ENCODE measurements at regions not wholly inside any gene's neighbourhood (a gene's known extent, or its start where the extent isn't known, plus 50 kb on each side); places are given as distances from the start of the nearest gene placed in this dataset.
"Not testable (repeated sequence)": the region's sequence is repeated elsewhere in the genome, so short reads cannot be mapped to it uniquely, and the experiment has no call there.

GRCh38 chr2:225814554-225814953, 415.0 kb downstream of the NYAP2 start:
- H3K9me3 ChIP-seq (ENCODE audit: control insufficient read depth in 2 of 2, insufficient read depth in 1 of 2, low read depth in 1 of 2, low read length in 1 of 2), result no peaks in the 10 kb centered on the region
- no peaks in the 10 kb centered on the region for H3K27me3 ChIP-seq (ENCODE audit: control insufficient read depth in 1 of 2, insufficient read depth in 2 of 2, low read length in 2 of 2)
- H3K36me3 ChIP-seq (ENCODE audit: control insufficient read depth in 2 of 2, insufficient read depth in 2 of 2, low read length in 1 of 2), result no peaks in the 10 kb centered on the region
- no peak overlapping the region for H3K4me3 ChIP-seq (ENCODE audit: low read depth in 1 of 2, low read length in 2 of 2)
- H3K27ac ChIP-seq (ENCODE audit: low read depth in 2 of 2, low read length in 1 of 2), result no peak overlapping the region
- H3K4me1 ChIP-seq (ENCODE audit: control insufficient read depth in 2 of 2, insufficient read depth in 2 of 2, low read length in 1 of 2), result no peaks in the 10 kb centered on the region

GRCh38 chr2:225806105-225806504, 406.6 kb downstream of the NYAP2 start:
- Histone ChIP-seq H3K9me3 (ENCODE audit: control insufficient read depth in 2 of 2, insufficient read depth in 1 of 2, low read depth in 1 of 2, low read length in 1 of 2) (no peaks in the 10 kb centered on the region), H3K4me3 (ENCODE audit: low read depth in 1 of 2, low read length in 2 of 2) (no peak overlapping the region), H3K27ac (ENCODE audit: low read depth in 2 of 2, low read length in 1 of 2) (no peak overlapping the region), H3K36me3 (ENCODE audit: control insufficient read depth in 2 of 2, insufficient read depth in 2 of 2, low read length in 1 of 2) (no peaks in the 10 kb centered on the region), H3K27me3 (ENCODE audit: control insufficient read depth in 1 of 2, insufficient read depth in 2 of 2, low read length in 2 of 2) (no peaks in the 10 kb centered on the region), H3K4me1 (ENCODE audit: control insufficient read depth in 2 of 2, insufficient read depth in 2 of 2, low read length in 1 of 2) (no peaks in the 10 kb centered on the region)
- WGBS, 2 donors, result 57 to 65% methylated on average over 1 of the region's 1 CpG

GRCh38 chr2:225802076-225802475, 402.6 kb downstream of the NYAP2 start:
- not testable (repeated sequence) for H3K4me1 ChIP-seq (ENCODE audit: control insufficient read depth in 2 of 2, insufficient read depth in 2 of 2, low read length in 1 of 2); H3K27ac ChIP-seq (ENCODE audit: low read depth in 2 of 2, low read length in 1 of 2); H3K27me3 ChIP-seq (ENCODE audit: control insufficient read depth in 1 of 2, insufficient read depth in 2 of 2, low read length in 2 of 2); H3K9me3 ChIP-seq (ENCODE audit: control insufficient read depth in 2 of 2, insufficient read depth in 1 of 2, low read depth in 1 of 2, low read length in 1 of 2); H3K36me3 ChIP-seq (ENCODE audit: control insufficient read depth in 2 of 2, insufficient read depth in 2 of 2, low read length in 1 of 2); H3K4me3 ChIP-seq (ENCODE audit: low read depth in 1 of 2, low read length in 2 of 2)
- 74 to 76% methylated on average over 1 of the region's 1 CpG for WGBS, 2 donors

- Histone ChIP-seq H3K36me3 (ENCODE audit: control insufficient read depth in 2 of 2, insufficient read depth in 2 of 2, low read length in 1 of 2) (no peaks in the 10 kb centered on the region), H3K9me3 (ENCODE audit: control insufficient read depth in 2 of 2, insufficient read depth in 1 of 2, low read depth in 1 of 2, low read length in 1 of 2) (no peaks in the 10 kb centered on the region), H3K4me1 (ENCODE audit: control insufficient read depth in 2 of 2, insufficient read depth in 2 of 2, low read length in 1 of 2) (no peaks in the 10 kb centered on the region), H3K4me3 (ENCODE audit: low read depth in 1 of 2, low read length in 2 of 2) (no peak overlapping the region), H3K27me3 (ENCODE audit: control insufficient read depth in 1 of 2, insufficient read depth in 2 of 2, low read length in 2 of 2) (no peaks in the 10 kb centered on the region), H3K27ac (ENCODE audit: low read depth in 2 of 2, low read length in 1 of 2) (no peak overlapping the region)
- 72% methylated on average over 2 of the region's 2 CpGs for WGBS, 2 donors
These were observed 397.9 kb downstream of the NYAP2 start for GRCh38 chr2:225797394-225797793.

GRCh38 chr2:225794652-225795400, 395.3 kb downstream of the NYAP2 start:
- WGBS, 2 donors, result 88 to 91% methylated on average over 2 of the region's 2 CpGs
- no peaks in the 10 kb centered on the region for H3K36me3 ChIP-seq (ENCODE audit: control insufficient read depth in 2 of 2, insufficient read depth in 2 of 2, low read length in 1 of 2)

GRCh38 chr2:225793736-225794550, 394.4 kb downstream of the NYAP2 start:
- 64 to 69% methylated on average over 2 of the region's 2 CpGs for whole genome bisulfite sequencing, 2 donors
- Histone ChIP-seq H3K27me3 (ENCODE audit: control insufficient read depth in 1 of 2, insufficient read depth in 2 of 2, low read length in 2 of 2) (no peaks in the 10 kb centered on the region), H3K9me3 (ENCODE audit: control insufficient read depth in 2 of 2, insufficient read depth in 1 of 2, low read depth in 1 of 2, low read length in 1 of 2) (no peaks in the 10 kb centered on the region), H3K36me3 (ENCODE audit: control insufficient read depth in 2 of 2, insufficient read depth in 2 of 2, low read length in 1 of 2) (no peaks in the 10 kb centered on the region), H3K27ac (ENCODE audit: low read depth in 2 of 2, low read length in 1 of 2) (no peak overlapping the region), H3K4me1 (ENCODE audit: control insufficient read depth in 2 of 2, insufficient read depth in 2 of 2, low read length in 1 of 2) (no peaks in the 10 kb centered on the region), H3K4me3 (ENCODE audit: low read depth in 1 of 2, low read length in 2 of 2) (no peak overlapping the region)

More at GRCh38 chr2:225794652-225795400, 395.3 kb downstream of the NYAP2 start:
- no peak overlapping the region for H3K4me3 ChIP-seq (ENCODE audit: low read depth in 1 of 2, low read length in 2 of 2)
- no peaks in the 10 kb centered on the region for H3K4me1 ChIP-seq (ENCODE audit: control insufficient read depth in 2 of 2, insufficient read depth in 2 of 2, low read length in 1 of 2)
- H3K27ac ChIP-seq (ENCODE audit: low read depth in 2 of 2, low read length in 1 of 2), result no peak overlapping the region
- no peaks in the 10 kb centered on the region for H3K27me3 ChIP-seq (ENCODE audit: control insufficient read depth in 1 of 2, insufficient read depth in 2 of 2, low read length in 2 of 2)
- no peaks in the 10 kb centered on the region for H3K9me3 ChIP-seq (ENCODE audit: control insufficient read depth in 2 of 2, insufficient read depth in 1 of 2, low read depth in 1 of 2, low read length in 1 of 2)

- Histone ChIP-seq H3K4me3 (ENCODE audit: low read depth in 1 of 2, low read length in 2 of 2) (no peak overlapping the region), H3K9me3 (ENCODE audit: control insufficient read depth in 2 of 2, insufficient read depth in 1 of 2, low read depth in 1 of 2, low read length in 1 of 2) (no peaks in the 10 kb centered on the region), H3K36me3 (ENCODE audit: control insufficient read depth in 2 of 2, insufficient read depth in 2 of 2, low read length in 1 of 2) (no peaks in the 10 kb centered on the region), H3K4me1 (ENCODE audit: control insufficient read depth in 2 of 2, insufficient read depth in 2 of 2, low read length in 1 of 2) (no peaks in the 10 kb centered on the region), H3K27me3 (ENCODE audit: control insufficient read depth in 1 of 2, insufficient read depth in 2 of 2, low read length in 2 of 2) (no peaks in the 10 kb centered on the region), H3K27ac (ENCODE audit: low read depth in 2 of 2, low read length in 1 of 2) (no peak overlapping the region)
- WGBS, 2 donors, result 68 to 70% methylated on average over 5 of the region's 5 CpGs
These were observed 389.1 kb downstream of the NYAP2 start for GRCh38 chr2:225788571-225789094.

- no peaks in the 10 kb centered on the region for H3K36me3 ChIP-seq (ENCODE audit: control insufficient read depth in 2 of 2, insufficient read depth in 2 of 2, low read length in 1 of 2)
- 76 to 82% methylated on average over 2 of the region's 2 CpGs for whole genome bisulfite sequencing, 2 donors
- no peak overlapping the region for H3K4me3 ChIP-seq (ENCODE audit: low read depth in 1 of 2, low read length in 2 of 2)
- no peaks in the 10 kb centered on the region for H3K9me3 ChIP-seq (ENCODE audit: control insufficient read depth in 2 of 2, insufficient read depth in 1 of 2, low read depth in 1 of 2, low read length in 1 of 2)
- H3K27me3 ChIP-seq (ENCODE audit: control insufficient read depth in 1 of 2, insufficient read depth in 2 of 2, low read length in 2 of 2), result no peaks in the 10 kb centered on the region
- no peak overlapping the region for H3K27ac ChIP-seq (ENCODE audit: low read depth in 2 of 2, low read length in 1 of 2)
- H3K4me1 ChIP-seq (ENCODE audit: control insufficient read depth in 2 of 2, insufficient read depth in 2 of 2, low read length in 1 of 2), result no peaks in the 10 kb centered on the region
These were observed 388.0 kb downstream of the NYAP2 start for GRCh38 chr2:225787497-225787896.

- 72 to 80% methylated on average over 2 of the region's 2 CpGs for WGBS, 2 donors
- no peaks in the 10 kb centered on the region for H3K36me3 ChIP-seq (ENCODE audit: control insufficient read depth in 2 of 2, insufficient read depth in 2 of 2, low read length in 1 of 2)
- no peaks in the 10 kb centered on the region for H3K4me1 ChIP-seq (ENCODE audit: control insufficient read depth in 2 of 2, insufficient read depth in 2 of 2, low read length in 1 of 2)
- no peaks in the 10 kb centered on the region for H3K27me3 ChIP-seq (ENCODE audit: control insufficient read depth in 1 of 2, insufficient read depth in 2 of 2, low read length in 2 of 2)
- no peak overlapping the region for H3K27ac ChIP-seq (ENCODE audit: low read depth in 2 of 2, low read length in 1 of 2)
- H3K4me3 ChIP-seq (ENCODE audit: low read depth in 1 of 2, low read length in 2 of 2), result no peak overlapping the region
- H3K9me3 ChIP-seq (ENCODE audit: control insufficient read depth in 2 of 2, insufficient read depth in 1 of 2, low read depth in 1 of 2, low read length in 1 of 2), result no peaks in the 10 kb centered on the region
These were observed 382.5 kb downstream of the NYAP2 start for GRCh38 chr2:225781991-225782390.
